Dermis microvascular lymphatic vessel endothelial cell (primary cell): ENCODE measurements at regions not wholly inside any gene's neighbourhood (a gene's known extent, or its start where the extent isn't known, plus 50 kb on each side); places are given as distances from the start of the nearest gene placed in this dataset.
"Not testable (repeated sequence)": the region's sequence is repeated elsewhere in the genome, so short reads cannot be mapped to it uniquely, and the experiment has no call there.

Experiments used
- DNase-seq, 2 donors: peaks; one replicate each; pipeline versions ENCODE4 v3.0.0 to v3.0.0-alpha.2; 2010; ENCODE audit warnings: low read depth in 2 of 2

GRCh38 chr15:26261413-26261812, 398.3 kb upstream of the ATP10A start:
- no peak for DNase-seq

GRCh38 chr15:26260517-26261133, 397.5 kb upstream of the ATP10A start:
- DNase-seq = peak in 1 of 2 donors; percentile 10

GRCh38 chr15:26259581-26259980, 396.5 kb upstream of the ATP10A start:
- DNase-seq = no peak

GRCh38 chr15:26244782-26245181, 381.7 kb upstream of the ATP10A start:
- DNase-seq = not testable (repeated sequence)

GRCh38 chr15:26243382-26243781, 380.3 kb upstream of the ATP10A start:
- no peak for DNase-seq

- no peak for DNase-seq
These were observed 379.5 kb upstream of the ATP10A start for GRCh38 chr15:26242565-26243071.

GRCh38 chr15:26235864-26236263, 372.7 kb upstream of the ATP10A start:
- DNase-seq = no peak

- DNase-seq = no peak
These were observed 372.0 kb upstream of the ATP10A start for GRCh38 chr15:26234976-26235767.

- no peak for DNase-seq
These were observed 369.6 kb upstream of the ATP10A start for GRCh38 chr15:26232691-26233090.

GRCh38 chr15:26231096-26231495, 368.0 kb upstream of the ATP10A start:
- DNase-seq = no peak

- DNase-seq = no peak
These were observed 361.1 kb upstream of the ATP10A start for GRCh38 chr15:26224266-26224665.

- no peak for DNase-seq
These were observed 360.6 kb upstream of the ATP10A start for GRCh38 chr15:26223720-26224119.

- DNase-seq = no peak
These were observed 359.7 kb upstream of the ATP10A start for GRCh38 chr15:26222781-26223180.

GRCh38 chr15:26217043-26217442, 353.9 kb upstream of the ATP10A start:
- DNase-seq = not testable (repeated sequence)

- DNase-seq = no peak
These were observed 351.2 kb upstream of the ATP10A start for GRCh38 chr15:26214290-26214689.

- no peak for DNase-seq
These were observed 350.3 kb upstream of the ATP10A start for GRCh38 chr15:26213427-26213826.

- DNase-seq = no peak
These were observed 349.0 kb upstream of the ATP10A start for GRCh38 chr15:26212109-26212508.

- no peak for DNase-seq
These were observed 347.9 kb upstream of the ATP10A start for GRCh38 chr15:26210980-26211379.

GRCh38 chr15:26201177-26201858, 338.2 kb upstream of the ATP10A start:
- DNase-seq = no peak

GRCh38 chr15:26200427-26200826, 337.3 kb upstream of the ATP10A start:
- no peak for DNase-seq

GRCh38 chr15:26197719-26198118, 334.6 kb upstream of the ATP10A start:
- DNase-seq = no peak

GRCh38 chr15:26197060-26197459, 333.9 kb upstream of the ATP10A start:
- no peak for DNase-seq
